Amniotic stem cell (primary cell): ENCODE measurements at regions not wholly inside any gene's neighbourhood (a gene's known extent, or its start where the extent isn't known, plus 50 kb on each side); places are given as distances from the start of the nearest gene placed in this dataset.

Experiments used
- DNase-seq: peaks from one replicate; lab custom pipeline; 2025; lab: John Stamatoyannopoulos, UW

GRCh38 chr12:34377243-34378035 is 355.1 kb downstream of the ALG10 start:
- no peak for DNase-seq

GRCh38 chr12:34379142-34379541 is 356.8 kb downstream of the ALG10 start:
- DNase-seq, result no peak

GRCh38 chr12:34384693-34385092 is 362.4 kb downstream of the ALG10 start:
- DNase-seq, result no peak

- DNase-seq, result no peak
Observed at GRCh38 chr12:34386016-34386415, 363.7 kb downstream of the ALG10 start.

GRCh38 chr12:34386621-34387255 is 364.4 kb downstream of the ALG10 start:
- no peak for DNase-seq

GRCh38 chr12:34387711-34388635 is 365.7 kb downstream of the ALG10 start:
- DNase-seq, result no peak

- no peak for DNase-seq
Observed at GRCh38 chr12:34388636-34389377, 366.5 kb downstream of the ALG10 start.

- DNase-seq, result no peak
Observed at GRCh38 chr12:34389378-34390170, 367.3 kb downstream of the ALG10 start.

- no peak for DNase-seq
Observed at GRCh38 chr12:34390171-34390841, 368.0 kb downstream of the ALG10 start.

GRCh38 chr12:34390846-34391700 is 368.8 kb downstream of the ALG10 start:
- DNase-seq, result no peak

- no peak for DNase-seq
Observed at GRCh38 chr12:34391771-34392581, 369.7 kb downstream of the ALG10 start.

GRCh38 chr12:34392741-34393085 is 370.4 kb downstream of the ALG10 start:
- no peak for DNase-seq

- no peak for DNase-seq
Observed at GRCh38 chr12:34393086-34393820, 371.0 kb downstream of the ALG10 start.

GRCh38 chr12:34393821-34394150 is 371.5 kb downstream of the ALG10 start:
- DNase-seq, result no peak

- DNase-seq, result no peak
Observed at GRCh38 chr12:34394211-34395055, 372.1 kb downstream of the ALG10 start.

- no peak for DNase-seq
Observed at GRCh38 chr12:34395056-34396005, 373.0 kb downstream of the ALG10 start.
